Testis (tissue), 2 donors: ENCODE measurements at regions not wholly inside any gene's neighbourhood (a gene's known extent, or its start where the extent isn't known, plus 50 kb on each side); places are given as distances from the start of the nearest gene placed in this dataset.

Source experiments
- CTCF ChIP-seq, 3 experiments: fragments of 450-650 bp in 2 of 3; fragments of 200-600 bp in 1 of 3; sonication (generic) in 1 of 3; IDR thresholded peaks; one replicate each; pipeline ENCODE4 v1.5.1; 2016 to 2019; ENCODE audit warnings: antibody characterized with exemption in 3 of 3, mild to moderate bottlenecking in 2 of 3, moderate library complexity in 1 of 3
- POLR2A ChIP-seq: fragments of 450-650 bp; IDR thresholded peaks from one replicate; pipeline ENCODE4 v1.6.1; 2017; ENCODE audit warnings: antibody characterized with exemption, mild to moderate bottlenecking, moderate library complexity

GRCh38 chr5:42338136-42338535, 85.1 kb upstream of the GHR start:
- TF ChIP-seq CTCF (IDR thresholded peaks at IDR 0.05) (no peak), POLR2A (no peak)
